ENCODE measurements at regions not wholly inside any gene's neighbourhood (a gene's known extent, or its start where the extent isn't known, plus 50 kb on each side); places are given as distances from the start of the nearest gene placed in this dataset.

- H3K27ac ChIP-seq: no peak overlapping the region
- no peak overlapping the region for H3K4me3 ChIP-seq
- no peak for DNase-seq (ENCODE audit: low spot score)
- no peak for TF ChIP-seq CTCF (IDR thresholded peaks at IDR 0.05)
These were observed 937.4 kb upstream of the NRXN1 start for GRCh38 chr2:51969347-51969746.

- Histone ChIP-seq H3K4me3 (no peak overlapping the region), H3K27ac (no peak overlapping the region)
- no peak for TF ChIP-seq CTCF (IDR thresholded peaks at IDR 0.05)
- DNase-seq (ENCODE audit: low spot score): no peak
These were observed 929.0 kb upstream of the NRXN1 start for GRCh38 chr2:51960841-51961335.

- Histone ChIP-seq H3K4me3 (no peak overlapping the region), H3K27ac (no peak overlapping the region)
- no peak for DNase-seq (ENCODE audit: low spot score)
- TF ChIP-seq CTCF (IDR thresholded peaks at IDR 0.05): no peak
These were observed 928.3 kb upstream of the NRXN1 start for GRCh38 chr2:51960281-51960680.

- Histone ChIP-seq H3K4me3 (no peak overlapping the region), H3K27ac (no peak overlapping the region)
- DNase-seq (ENCODE audit: low spot score): no peak
- TF ChIP-seq CTCF (IDR thresholded peaks at IDR 0.05): no peak
These were observed 927.8 kb upstream of the NRXN1 start for GRCh38 chr2:51959696-51960095.

- Histone ChIP-seq H3K4me3 (no peak overlapping the region), H3K27ac (no peak overlapping the region)
- no peak for TF ChIP-seq CTCF (IDR thresholded peaks at IDR 0.05)
- DNase-seq (ENCODE audit: low spot score): no peak
These were observed 922.0 kb upstream of the NRXN1 start for GRCh38 chr2:51953931-51954330.

GRCh38 chr2:51921076-51921475 lies 889.1 kb upstream of the NRXN1 start:
- Histone ChIP-seq H3K27ac (no peak overlapping the region), H3K4me3 (no peak overlapping the region)
- TF ChIP-seq CTCF (IDR thresholded peaks at IDR 0.05): no peak
- DNase-seq (ENCODE audit: low spot score): no peak

- no peak overlapping the region for H3K27ac ChIP-seq
- no peak overlapping the region for H3K4me3 ChIP-seq
- no peak for TF ChIP-seq CTCF (IDR thresholded peaks at IDR 0.05)
- no peak for DNase-seq (ENCODE audit: low spot score)
These were observed 888.6 kb upstream of the NRXN1 start for GRCh38 chr2:51920509-51920908.
